ENCODE measurements at regions not wholly inside any gene's neighbourhood (a gene's known extent, or its start where the extent isn't known, plus 50 kb on each side); places are given as distances from the start of the nearest gene placed in this dataset.

DNA sequence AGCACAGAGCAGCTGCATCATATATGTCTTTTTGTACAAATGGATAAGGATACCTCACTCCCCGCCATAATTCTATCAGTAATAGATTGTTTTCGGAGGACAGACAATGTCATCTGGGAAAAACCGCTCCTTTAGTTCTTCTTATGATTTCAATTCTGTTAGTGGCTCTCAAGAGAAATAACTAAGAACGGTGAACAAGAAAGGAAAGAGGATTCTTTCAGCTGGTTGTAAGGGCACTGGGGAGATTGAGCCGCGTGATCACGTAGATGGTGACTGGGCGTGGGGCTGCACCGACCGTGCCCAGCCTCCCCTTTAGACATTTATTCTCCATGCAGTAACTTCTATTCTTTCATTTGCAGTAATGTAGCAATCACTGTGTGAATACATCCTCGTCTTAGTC lies 99.4 kb upstream of the PEG3 start:
- ChIA-PET POLR2A (no interaction called here), CTCF (ENCODE audit: low intra/inter-chr PET ratio) (no interaction called here)
- Histone ChIP-seq H2AFZ (ENCODE audit: low read depth, low read length) (no peak overlapping the region), H3K79me2 (ENCODE audit: control insufficient read depth, insufficient read depth, low read length) (no peaks in the 10 kb centered on the region), H3K4me1 (replicated peaks in 1 of 2; ENCODE audit: control insufficient read depth in 2 of 2, insufficient read depth in 2 of 2, low read length in 2 of 2) (no peaks in the 10 kb centered on the region), H3K36me3 (ENCODE audit: control insufficient read depth, insufficient read depth, low read length) (no peaks in the 10 kb centered on the region), H3K9me3 (replicated peaks; ENCODE audit: control insufficient read depth, insufficient read depth, low read depth, low read length) (no peaks in the 10 kb centered on the region; the same call in 1 of the 2 replicates), H3K9ac (ENCODE audit: insufficient read depth in 1 of 2, low read depth in 2 of 2, low read length in 2 of 2) (no peak overlapping the region), H3K27ac (ENCODE audit: extremely low read depth, low read depth, low read length) (no peak overlapping the region), H3K9me1 (ENCODE audit: control insufficient read depth, insufficient read depth, low read length) (no peaks in the 10 kb centered on the region), H3K4me3 (no peak overlapping the region), H3K4me2 (ENCODE audit: insufficient read depth, low read length) (no peak overlapping the region), H4K20me1 (replicated peaks; ENCODE audit: control insufficient read depth, insufficient read depth, low read length) (no peaks in the 10 kb centered on the region), H3K27me3 (ENCODE audit: control insufficient read depth in 2 of 2, insufficient read depth in 2 of 2, low read length in 2 of 2) (no peaks in the 10 kb centered on the region)
- in situ Hi-C loops (cut with MboI), result no loop called here
- 4% methylated on average over 11 of the region's 11 CpGs for WGBS (ENCODE audit: insufficient coverage, low coverage, missing lambda C conversion rate)
- TF ChIP-seq, protein P1, sequence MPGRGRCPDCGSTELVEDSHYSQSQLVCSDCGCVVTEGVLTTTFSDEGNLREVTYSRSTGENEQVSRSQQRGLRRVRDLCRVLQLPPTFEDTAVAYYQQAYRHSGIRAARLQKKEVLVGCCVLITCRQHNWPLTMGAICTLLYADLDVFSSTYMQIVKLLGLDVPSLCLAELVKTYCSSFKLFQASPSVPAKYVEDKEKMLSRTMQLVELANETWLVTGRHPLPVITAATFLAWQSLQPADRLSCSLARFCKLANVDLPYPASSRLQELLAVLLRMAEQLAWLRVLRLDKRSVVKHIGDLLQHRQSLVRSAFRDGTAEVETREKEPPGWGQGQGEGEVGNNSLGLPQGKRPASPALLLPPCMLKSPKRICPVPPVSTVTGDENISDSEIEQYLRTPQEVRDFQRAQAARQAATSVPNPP (IDR thresholded peaks at IDR 0.05; ENCODE audit: borderline replicate concordance, insufficient read depth, insufficient read length), result no peak
- TF ChIP-seq, protein P2, sequence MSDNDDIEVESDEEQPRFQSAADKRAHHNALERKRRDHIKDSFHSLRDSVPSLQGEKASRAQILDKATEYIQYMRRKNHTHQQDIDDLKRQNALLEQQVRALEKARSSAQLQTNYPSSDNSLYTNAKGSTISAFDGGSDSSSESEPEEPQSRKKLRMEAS (CRISPR knock-in tag; IDR thresholded peaks at IDR 0.05), result no peak
- TF ChIP-seq, protein P3, sequence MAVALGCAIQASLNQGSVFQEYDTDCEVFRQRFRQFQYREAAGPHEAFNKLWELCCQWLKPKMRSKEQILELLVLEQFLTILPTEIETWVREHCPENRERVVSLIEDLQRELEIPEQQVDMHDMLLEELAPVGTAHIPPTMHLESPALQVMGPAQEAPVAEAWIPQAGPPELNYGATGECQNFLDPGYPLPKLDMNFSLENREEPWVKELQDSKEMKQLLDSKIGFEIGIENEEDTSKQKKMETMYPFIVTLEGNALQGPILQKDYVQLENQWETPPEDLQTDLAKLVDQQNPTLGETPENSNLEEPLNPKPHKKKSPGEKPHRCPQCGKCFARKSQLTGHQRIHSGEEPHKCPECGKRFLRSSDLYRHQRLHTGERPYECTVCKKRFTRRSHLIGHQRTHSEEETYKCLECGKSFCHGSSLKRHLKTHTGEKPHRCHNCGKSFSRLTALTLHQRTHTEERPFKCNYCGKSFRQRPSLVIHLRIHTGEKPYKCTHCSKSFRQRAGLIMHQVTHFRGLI (CRISPR knock-in tag; IDR thresholded peaks at IDR 0.05), result no peak
- TF ChIP-seq, protein P4, sequence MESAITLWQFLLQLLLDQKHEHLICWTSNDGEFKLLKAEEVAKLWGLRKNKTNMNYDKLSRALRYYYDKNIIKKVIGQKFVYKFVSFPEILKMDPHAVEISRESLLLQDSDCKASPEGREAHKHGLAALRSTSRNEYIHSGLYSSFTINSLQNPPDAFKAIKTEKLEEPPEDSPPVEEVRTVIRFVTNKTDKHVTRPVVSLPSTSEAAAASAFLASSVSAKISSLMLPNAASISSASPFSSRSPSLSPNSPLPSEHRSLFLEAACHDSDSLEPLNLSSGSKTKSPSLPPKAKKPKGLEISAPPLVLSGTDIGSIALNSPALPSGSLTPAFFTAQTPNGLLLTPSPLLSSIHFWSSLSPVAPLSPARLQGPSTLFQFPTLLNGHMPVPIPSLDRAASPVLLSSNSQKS (CRISPR knock-in tag; IDR thresholded peaks at IDR 0.05), result no peak
- TF ChIP-seq ZNF184 (CRISPR knock-in tag; IDR thresholded peaks at IDR 0.05), result no peak
- no peak for DNase-seq (ENCODE audit: extremely low read depth in 1 of 4, low spot score in 3 of 4)
- no TSS peak for BruUV-seq (replicated peaks)
- intact Hi-C loops (cut with micrococcal nuclease), result no loop called here
- no peak for ATAC-seq
- no peak for FAIRE-seq

Measured in K562 (cell line).